ENCODE measurements at regions not wholly inside any gene's neighbourhood (a gene's known extent, or its start where the extent isn't known, plus 50 kb on each side); places are given as distances from the start of the nearest gene placed in this dataset.

- H3K27me3 Mint-ChIP-seq (ENCODE audit: low read depth, poor library complexity), result peaks cover 7% of the 10 kb centered on the region
- no peaks in the 10 kb centered on the region for H3K36me3 Mint-ChIP-seq (ENCODE audit: low read depth)
- no peak for DNase-seq
- TF ChIP-seq, protein P1, sequence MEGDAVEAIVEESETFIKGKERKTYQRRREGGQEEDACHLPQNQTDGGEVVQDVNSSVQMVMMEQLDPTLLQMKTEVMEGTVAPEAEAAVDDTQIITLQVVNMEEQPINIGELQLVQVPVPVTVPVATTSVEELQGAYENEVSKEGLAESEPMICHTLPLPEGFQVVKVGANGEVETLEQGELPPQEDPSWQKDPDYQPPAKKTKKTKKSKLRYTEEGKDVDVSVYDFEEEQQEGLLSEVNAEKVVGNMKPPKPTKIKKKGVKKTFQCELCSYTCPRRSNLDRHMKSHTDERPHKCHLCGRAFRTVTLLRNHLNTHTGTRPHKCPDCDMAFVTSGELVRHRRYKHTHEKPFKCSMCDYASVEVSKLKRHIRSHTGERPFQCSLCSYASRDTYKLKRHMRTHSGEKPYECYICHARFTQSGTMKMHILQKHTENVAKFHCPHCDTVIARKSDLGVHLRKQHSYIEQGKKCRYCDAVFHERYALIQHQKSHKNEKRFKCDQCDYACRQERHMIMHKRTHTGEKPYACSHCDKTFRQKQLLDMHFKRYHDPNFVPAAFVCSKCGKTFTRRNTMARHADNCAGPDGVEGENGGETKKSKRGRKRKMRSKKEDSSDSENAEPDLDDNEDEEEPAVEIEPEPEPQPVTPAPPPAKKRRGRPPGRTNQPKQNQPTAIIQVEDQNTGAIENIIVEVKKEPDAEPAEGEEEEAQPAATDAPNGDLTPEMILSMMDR (IDR thresholded peaks at IDR 0.05), result no peak
- no peaks in the 10 kb centered on the region for H3K9me3 Mint-ChIP-seq
- H3K4me1 Mint-ChIP-seq, result peaks cover 26% of the 10 kb centered on the region
- H3K4me3 Mint-ChIP-seq, result no peak overlapping the region
- H3K27ac Mint-ChIP-seq, result no peak overlapping the region
These were observed 127.1 kb upstream of the TSHZ2 start for GRCh38 chr20:52845044-52845443.

- peaks cover 27% of the 10 kb centered on the region for H3K4me1 Mint-ChIP-seq
These were observed 128.7 kb upstream of the TSHZ2 start for GRCh38 chr20:52843425-52843824.

GRCh38 chr20:52841003-52841402 is 131.2 kb upstream of the TSHZ2 start:
- no peaks in the 10 kb centered on the region for H3K9me3 Mint-ChIP-seq
- peaks cover 36% of the 10 kb centered on the region for H3K4me1 Mint-ChIP-seq
- DNase-seq, result no peak
- H3K27ac Mint-ChIP-seq, result no peak overlapping the region
- no peak overlapping the region for H3K4me3 Mint-ChIP-seq
- no peaks in the 10 kb centered on the region for H3K36me3 Mint-ChIP-seq (ENCODE audit: low read depth)
- TF ChIP-seq, protein P1 (IDR thresholded peaks at IDR 0.05), result no peak
- H3K27me3 Mint-ChIP-seq (ENCODE audit: low read depth, poor library complexity), result peaks cover 3% of the 10 kb centered on the region

More at GRCh38 chr20:52843425-52843824, 128.7 kb upstream of the TSHZ2 start:
- Mint-ChIP-seq H3K27me3 (ENCODE audit: low read depth, poor library complexity) (peaks cover 7% of the 10 kb centered on the region), H3K27ac (no peak overlapping the region), H3K4me3 (no peak overlapping the region), H3K9me3 (no peaks in the 10 kb centered on the region), H3K36me3 (ENCODE audit: low read depth) (no peaks in the 10 kb centered on the region)
- TF ChIP-seq, protein P1 (IDR thresholded peaks at IDR 0.05), result no peak
- DNase-seq, result no peak

DNA sequence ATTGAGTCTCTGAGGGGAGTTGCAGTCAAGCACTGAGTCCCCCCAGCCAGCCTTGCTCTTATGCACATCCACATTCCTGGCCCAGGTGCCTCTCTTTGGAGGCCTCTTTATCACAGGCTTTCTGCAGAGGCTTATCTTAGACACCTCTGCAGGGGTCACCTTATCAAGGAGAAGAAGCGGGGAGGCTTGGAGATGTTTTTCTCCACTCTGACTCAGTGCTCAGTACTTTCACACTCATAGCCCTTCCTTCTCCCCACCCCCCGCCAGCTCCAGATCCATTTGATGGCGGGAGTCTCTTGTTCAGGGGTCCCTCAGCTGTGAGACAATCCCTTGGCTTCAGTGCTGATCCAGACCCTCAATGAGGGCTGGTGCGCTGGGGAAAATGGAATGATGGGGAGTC is 132.1 kb upstream of the TSHZ2 start:
- Mint-ChIP-seq H3K36me3 (ENCODE audit: low read depth) (no peaks in the 10 kb centered on the region), H3K27ac (no peak overlapping the region), H3K9me3 (no peaks in the 10 kb centered on the region), H3K27me3 (ENCODE audit: low read depth, poor library complexity) (peaks cover 2% of the 10 kb centered on the region), H3K4me3 (no peak overlapping the region), H3K4me1 (peaks cover 36% of the 10 kb centered on the region)
- no peak for DNase-seq
- TF ChIP-seq, protein P1 (IDR thresholded peaks at IDR 0.05), result no peak

DNA sequence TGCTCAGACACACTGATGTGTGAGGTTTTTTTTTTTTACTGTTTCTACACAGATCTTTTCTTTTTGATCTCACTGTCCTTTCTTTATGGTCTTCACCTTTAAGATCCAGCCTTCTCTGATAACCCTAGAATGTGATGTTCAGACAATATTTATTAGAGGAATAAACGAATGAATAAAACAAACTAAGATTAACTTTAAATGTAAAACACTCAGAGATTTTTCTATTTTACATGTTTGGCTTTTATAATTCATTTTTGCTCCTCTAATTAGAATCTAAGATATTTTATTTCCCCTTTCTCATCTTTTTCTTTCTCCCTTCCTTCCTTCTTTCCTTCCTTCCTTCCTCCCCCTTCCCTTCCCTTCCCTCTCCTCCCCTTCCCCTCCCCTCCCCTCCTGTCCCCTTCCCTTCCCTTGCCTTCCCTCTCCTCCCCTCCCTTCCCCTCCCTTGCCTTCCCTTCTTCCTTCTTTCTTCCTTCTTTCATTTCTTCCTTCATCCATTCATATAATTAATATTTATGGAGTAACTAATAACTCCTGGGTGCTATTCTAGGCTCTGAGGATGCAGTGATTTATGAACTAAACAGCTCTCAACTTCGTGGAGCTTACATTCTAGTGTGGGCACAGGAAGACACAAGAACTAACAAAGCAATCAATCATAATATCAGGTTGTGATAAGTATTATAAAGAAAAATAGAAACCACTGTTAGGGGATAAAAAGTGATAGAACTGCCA is 133.5 kb upstream of the TSHZ2 start:
- Mint-ChIP-seq H3K4me3 (no peak overlapping the region), H3K9me3 (no peaks in the 10 kb centered on the region), H3K36me3 (ENCODE audit: low read depth) (no peaks in the 10 kb centered on the region), H3K27ac (no peak overlapping the region), H3K27me3 (ENCODE audit: low read depth, poor library complexity) (no peaks in the 10 kb centered on the region), H3K4me1 (peaks cover 36% of the 10 kb centered on the region)
- TF ChIP-seq, protein P1 (IDR thresholded peaks at IDR 0.05), result no peak
- DNase-seq, result no peak

DNA sequence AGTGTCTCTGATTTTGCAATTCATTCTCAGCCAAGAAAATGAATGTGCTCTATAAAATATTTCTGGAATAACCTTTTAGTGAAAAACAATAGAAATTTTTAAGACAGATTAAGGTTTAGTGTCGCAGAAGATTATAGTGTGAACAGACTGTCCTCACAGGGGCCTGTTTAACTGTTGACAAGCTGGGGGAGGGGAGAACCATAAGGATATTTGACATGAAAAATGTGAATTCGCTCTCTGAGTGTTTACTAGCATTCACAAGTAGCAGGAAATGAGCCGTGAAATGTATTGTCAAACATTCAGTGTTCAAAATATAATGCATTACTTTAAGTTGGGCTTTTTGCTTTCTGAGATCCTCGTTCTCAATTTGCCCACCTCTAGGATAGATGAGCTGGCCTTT is 134.8 kb upstream of the TSHZ2 start:
- no peak overlapping the region for H3K4me3 Mint-ChIP-seq
- H3K9me3 Mint-ChIP-seq, result no peaks in the 10 kb centered on the region
- H3K27me3 Mint-ChIP-seq (ENCODE audit: low read depth, poor library complexity), result peaks cover 2% of the 10 kb centered on the region
- H3K4me1 Mint-ChIP-seq, result peaks cover 31% of the 10 kb centered on the region
- TF ChIP-seq, protein P1 (IDR thresholded peaks at IDR 0.05), result no peak
- DNase-seq, result no peak
- no peaks in the 10 kb centered on the region for H3K36me3 Mint-ChIP-seq (ENCODE audit: low read depth)
- no peak overlapping the region for H3K27ac Mint-ChIP-seq

All from nephron progenitor cell (in vitro differentiated cells).